IMR-90 (cell line): ENCODE measurements at regions not wholly inside any gene's neighbourhood (a gene's known extent, or its start where the extent isn't known, plus 50 kb on each side); places are given as distances from the start of the nearest gene placed in this dataset.
"Not testable (repeated sequence)": the region's sequence is repeated elsewhere in the genome, so short reads cannot be mapped to it uniquely, and the experiment has no call there.

Experiments used
- BHLHE40 ChIP-seq: fragments of 150-350 bp; IDR thresholded peaks from 2 replicates; pipeline ENCODE4 v1.6.1; 2016; ENCODE audit warnings: mild to moderate bottlenecking, low read depth, low read length
- CEBPB ChIP-seq: IDR thresholded peaks from 2 replicates; pipeline ENCODE4 v1.6.1; 2012; ENCODE audit warnings: low read depth, low read length, improper control_type of control experiment
- CHD1 ChIP-seq: IDR thresholded peaks from 2 replicates; pipeline ENCODE4 v1.6.1; 2012; ENCODE audit warnings: low read depth, low read length, improper control_type of control experiment
- FOS ChIP-seq: fragments of 150-350 bp; IDR thresholded peaks from 2 replicates; pipeline ENCODE4 v1.6.1; 2016; ENCODE audit warnings: low read depth, low read length
- MAZ ChIP-seq: IDR thresholded peaks from 2 replicates; pipeline ENCODE4 v1.6.1; 2012; ENCODE audit warnings: low read depth, mild to moderate bottlenecking, low read length, improper control_type of control experiment, moderate library complexity, borderline replicate concordance
- MXI1 ChIP-seq: IDR thresholded peaks from 2 replicates; pipeline ENCODE4 v1.6.1; 2012; ENCODE audit warnings: low read depth, mild to moderate bottlenecking, low read length, moderate library complexity, borderline replicate concordance
- POLR2A ChIP-seq: IDR thresholded peaks from 2 replicates; pipeline ENCODE4 v1.6.1; 2012; ENCODE audit warnings: mild to moderate bottlenecking, low read depth, low read length
- RAD21 ChIP-seq: IDR thresholded peaks from 2 replicates; pipeline ENCODE4 v1.6.1; 2012; ENCODE audit warnings: low read length, improper control_type of control experiment
- RCOR1 ChIP-seq: IDR thresholded peaks from 2 replicates; pipeline ENCODE4 v1.6.1; 2012; ENCODE audit warnings: mild to moderate bottlenecking, low read length, improper control_type of control experiment; ENCODE audit not compliant: insufficient replicate concordance
- SMC3 ChIP-seq: fragments of 150-350 bp; IDR thresholded peaks from 2 replicates; pipeline ENCODE4 v1.6.1; 2016; ENCODE audit warnings: low read depth, mild to moderate bottlenecking, antibody characterized with exemption, low read length, moderate library complexity
- TF ChIP-seq, protein P1 (sequence below): conservative IDR thresholded peaks from 2 replicates; pipeline ENCODE4 v1.5.1; 2012; ENCODE audit warnings: mild to moderate bottlenecking, low read depth, low read length, improper control_type of control experiment
- TF ChIP-seq, protein P2 (sequence below): fragments of 150-350 bp; IDR thresholded peaks from 2 replicates; pipeline ENCODE4 v1.6.1; 2016; ENCODE audit warnings: low read depth, mild to moderate bottlenecking, low read length, moderate library complexity, borderline replicate concordance
- TF ChIP-seq, protein P3 (sequence below): fragments of 150-350 bp; IDR thresholded peaks from 2 replicates; pipeline ENCODE4 v1.6.1; 2017; ENCODE audit warnings: mild to moderate bottlenecking, antibody characterized with exemption, low read length, low read depth

DNA sequence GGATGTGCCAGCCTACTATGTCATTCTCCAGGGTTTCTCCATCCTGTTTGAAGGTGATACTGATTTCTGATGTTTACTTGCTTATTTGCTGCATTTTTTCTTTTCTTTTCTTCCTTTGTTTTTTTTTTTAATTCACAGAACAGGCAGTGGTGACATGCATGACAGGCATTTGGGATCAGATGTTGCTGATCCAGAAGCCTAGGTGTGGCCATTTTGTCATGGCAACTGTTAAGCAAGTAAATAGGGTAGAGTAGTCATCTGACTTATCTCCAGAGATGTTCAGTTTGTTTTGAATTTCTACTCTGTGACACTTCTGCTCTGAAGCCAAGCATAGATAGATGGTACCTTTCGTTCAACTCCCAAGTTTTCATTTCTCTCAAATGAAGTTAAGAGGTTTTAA lies 85.4 kb upstream of the IKBKE start:
- TF ChIP-seq BHLHE40, CHD1, RAD21, POLR2A, MXI1, FOS, SMC3, RCOR1, MAZ, CEBPB: not testable (repeated sequence)
- TF ChIP-seq, protein P1, sequence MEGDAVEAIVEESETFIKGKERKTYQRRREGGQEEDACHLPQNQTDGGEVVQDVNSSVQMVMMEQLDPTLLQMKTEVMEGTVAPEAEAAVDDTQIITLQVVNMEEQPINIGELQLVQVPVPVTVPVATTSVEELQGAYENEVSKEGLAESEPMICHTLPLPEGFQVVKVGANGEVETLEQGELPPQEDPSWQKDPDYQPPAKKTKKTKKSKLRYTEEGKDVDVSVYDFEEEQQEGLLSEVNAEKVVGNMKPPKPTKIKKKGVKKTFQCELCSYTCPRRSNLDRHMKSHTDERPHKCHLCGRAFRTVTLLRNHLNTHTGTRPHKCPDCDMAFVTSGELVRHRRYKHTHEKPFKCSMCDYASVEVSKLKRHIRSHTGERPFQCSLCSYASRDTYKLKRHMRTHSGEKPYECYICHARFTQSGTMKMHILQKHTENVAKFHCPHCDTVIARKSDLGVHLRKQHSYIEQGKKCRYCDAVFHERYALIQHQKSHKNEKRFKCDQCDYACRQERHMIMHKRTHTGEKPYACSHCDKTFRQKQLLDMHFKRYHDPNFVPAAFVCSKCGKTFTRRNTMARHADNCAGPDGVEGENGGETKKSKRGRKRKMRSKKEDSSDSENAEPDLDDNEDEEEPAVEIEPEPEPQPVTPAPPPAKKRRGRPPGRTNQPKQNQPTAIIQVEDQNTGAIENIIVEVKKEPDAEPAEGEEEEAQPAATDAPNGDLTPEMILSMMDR = not testable (repeated sequence)
- TF ChIP-seq, protein P2, sequence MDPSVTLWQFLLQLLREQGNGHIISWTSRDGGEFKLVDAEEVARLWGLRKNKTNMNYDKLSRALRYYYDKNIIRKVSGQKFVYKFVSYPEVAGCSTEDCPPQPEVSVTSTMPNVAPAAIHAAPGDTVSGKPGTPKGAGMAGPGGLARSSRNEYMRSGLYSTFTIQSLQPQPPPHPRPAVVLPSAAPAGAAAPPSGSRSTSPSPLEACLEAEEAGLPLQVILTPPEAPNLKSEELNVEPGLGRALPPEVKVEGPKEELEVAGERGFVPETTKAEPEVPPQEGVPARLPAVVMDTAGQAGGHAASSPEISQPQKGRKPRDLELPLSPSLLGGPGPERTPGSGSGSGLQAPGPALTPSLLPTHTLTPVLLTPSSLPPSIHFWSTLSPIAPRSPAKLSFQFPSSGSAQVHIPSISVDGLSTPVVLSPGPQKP = not testable (repeated sequence)
- TF ChIP-seq, protein P3, sequence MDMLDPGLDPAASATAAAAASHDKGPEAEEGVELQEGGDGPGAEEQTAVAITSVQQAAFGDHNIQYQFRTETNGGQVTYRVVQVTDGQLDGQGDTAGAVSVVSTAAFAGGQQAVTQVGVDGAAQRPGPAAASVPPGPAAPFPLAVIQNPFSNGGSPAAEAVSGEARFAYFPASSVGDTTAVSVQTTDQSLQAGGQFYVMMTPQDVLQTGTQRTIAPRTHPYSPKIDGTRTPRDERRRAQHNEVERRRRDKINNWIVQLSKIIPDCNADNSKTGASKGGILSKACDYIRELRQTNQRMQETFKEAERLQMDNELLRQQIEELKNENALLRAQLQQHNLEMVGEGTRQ = not testable (repeated sequence)
